ENCODE measurements at regions not wholly inside any gene's neighbourhood (a gene's known extent, or its start where the extent isn't known, plus 50 kb on each side); places are given as distances from the start of the nearest gene placed in this dataset.

- Histone ChIP-seq H3K4me3 (ENCODE audit: low read depth in 2 of 2, low read length in 2 of 2) (no peak overlapping the region), H3K9me3 (ENCODE audit: control insufficient read depth, insufficient read depth, low read depth, low read length) (no peaks in the 10 kb centered on the region), H3K36me3 (ENCODE audit: control insufficient read depth, insufficient read depth, low read length) (no peaks in the 10 kb centered on the region), H3K27ac (ENCODE audit: low read length) (no peak overlapping the region), H3K27me3 (ENCODE audit: control insufficient read depth, insufficient read depth, low read length) (no peaks in the 10 kb centered on the region), H3K4me1 (ENCODE audit: control insufficient read depth, insufficient read depth, low read length) (no peaks in the 10 kb centered on the region)
- intact Hi-C loops (cut with micrococcal nuclease; ENCODE audit: unreplicated experiment) (no loop called here), in situ Hi-C loops (cut with HindIII; ENCODE audit: low pct_unique_long_range_greater_than_20kb, low sequenced_read_pairs) (no loop called here)
- ChIA-PET POLR2A (interaction anchor here (0.6 kb wide), 1 partner anchor 130 kb away, joined by 4 read pairs; no protein-coding TSS in a partner anchor), CTCF (no interaction called here)
- no TSS peak for BruUV-seq (replicated peaks)
- ATAC-seq (no peak), DNase-seq (ENCODE audit: low read depth, low spot score) (no peak)
- TF ChIP-seq REST (IDR thresholded peaks at IDR 0.05; ENCODE audit: insufficient read depth in 1 of 2, low read depth in 2 of 2, low read length in 1 of 2) = no peak
- TF ChIP-seq TCF7L2 (IDR thresholded peaks at IDR 0.05; ENCODE audit: low read depth, low read length) = no peak
- TF ChIP-seq CTCF (IDR thresholded peaks at IDR 0.05) = no peak
- TF ChIP-seq SIN3A (IDR thresholded peaks at IDR 0.05; ENCODE audit: borderline replicate concordance, insufficient read depth, low read depth, low read length) = no peak
- no peak for TF ChIP-seq POLR2AphosphoS5 (IDR thresholded peaks at IDR 0.05; ENCODE audit: low read depth, low read length)
Observed at GRCh38 chr12:79522257-79522988, 168.3 kb downstream of the PAWR start.

- Histone ChIP-seq H3K9me3 (ENCODE audit: control insufficient read depth, insufficient read depth, low read depth, low read length) (no peaks in the 10 kb centered on the region), H3K4me3 (ENCODE audit: low read depth in 2 of 2, low read length in 2 of 2) (no peak overlapping the region), H3K27ac (ENCODE audit: low read length) (no peak overlapping the region), H3K27me3 (ENCODE audit: control insufficient read depth, insufficient read depth, low read length) (no peaks in the 10 kb centered on the region), H3K4me1 (ENCODE audit: control insufficient read depth, insufficient read depth, low read length) (no peaks in the 10 kb centered on the region), H3K36me3 (ENCODE audit: control insufficient read depth, insufficient read depth, low read length) (no peaks in the 10 kb centered on the region)
- ChIA-PET CTCF (no interaction called here), POLR2A (no interaction called here)
- TF ChIP-seq SIN3A (IDR thresholded peaks at IDR 0.05; ENCODE audit: borderline replicate concordance, insufficient read depth, low read depth, low read length) (no peak), CTCF (IDR thresholded peaks at IDR 0.05) (no peak), REST (IDR thresholded peaks at IDR 0.05; ENCODE audit: insufficient read depth in 1 of 2, low read depth in 2 of 2, low read length in 1 of 2) (no peak), POLR2AphosphoS5 (IDR thresholded peaks at IDR 0.05; ENCODE audit: low read depth, low read length) (no peak), TCF7L2 (IDR thresholded peaks at IDR 0.05; ENCODE audit: low read depth, low read length) (no peak)
- ATAC-seq (no peak), DNase-seq (ENCODE audit: low read depth, low spot score) (no peak)
- BruUV-seq (replicated peaks) = no TSS peak
- intact Hi-C loops (cut with micrococcal nuclease; ENCODE audit: unreplicated experiment) = no loop called here
- in situ Hi-C loops (cut with HindIII; ENCODE audit: low pct_unique_long_range_greater_than_20kb, low sequenced_read_pairs) = no loop called here
Observed at GRCh38 chr12:79521576-79521975, 169.2 kb downstream of the PAWR start.

All from Panc1 (cell line).